Cardiac septum (tissue), 1 donor: ENCODE measurements at regions not wholly inside any gene's neighbourhood (a gene's known extent, or its start where the extent isn't known, plus 50 kb on each side); places are given as distances from the start of the nearest gene placed in this dataset.

ENCODE experiments used
- DNase-seq: peaks from one replicate; pipeline ENCODE4 v3.0.0-alpha.2; 2020; ENCODE audit warnings: low spot score
- intact Hi-C: fragments of 100-400 bp; cut with DNase I; formaldehyde crosslinking; loops from one replicate; pipeline ENCODE4 v1.14.0; 2022
- donor health status: DM: no; HTN: no; CAD: no.

GRCh38 chr7:156105337-156106106, 293.3 kb upstream of the SHH start:
- peak; percentile 67 for DNase-seq
- intact Hi-C loops, result no loop called here

- intact Hi-C loops, result no loop called here
- DNase-seq, result peak; percentile 35
Observed at GRCh38 chr7:156104501-156105336, 292.5 kb upstream of the SHH start.

GRCh38 chr7:156102267-156102666, 290.0 kb upstream of the SHH start:
- intact Hi-C loops, result no loop called here
- DNase-seq, result no peak

- intact Hi-C loops, result no loop called here
- DNase-seq, result no peak
Observed at GRCh38 chr7:156101355-156101754, 289.1 kb upstream of the SHH start.

GRCh38 chr7:156100086-156100485, 287.8 kb upstream of the SHH start:
- intact Hi-C loops, result no loop called here
- DNase-seq, result no peak

- no peak for DNase-seq
- intact Hi-C loops, result no loop called here
Observed at GRCh38 chr7:156099085-156099484, 286.8 kb upstream of the SHH start.

- no peak for DNase-seq
- intact Hi-C loops, result no loop called here
Observed at GRCh38 chr7:156096771-156097538, 284.7 kb upstream of the SHH start.

- intact Hi-C loops, result no loop called here
- no peak for DNase-seq
Observed at GRCh38 chr7:156095908-156096539, 283.8 kb upstream of the SHH start.

GRCh38 chr7:156094350-156095146, 282.3 kb upstream of the SHH start:
- no peak for DNase-seq
- intact Hi-C loops, result no loop called here

- intact Hi-C loops, result no loop called here
- no peak for DNase-seq
Observed at GRCh38 chr7:156092307-156092706, 280.0 kb upstream of the SHH start.

- intact Hi-C loops, result no loop called here
- no peak for DNase-seq
Observed at GRCh38 chr7:156091519-156092080, 279.3 kb upstream of the SHH start.

GRCh38 chr7:156090988-156091387, 278.7 kb upstream of the SHH start:
- intact Hi-C loops, result no loop called here
- no peak for DNase-seq

- peak; percentile 47 for DNase-seq
- intact Hi-C loops, result no loop called here
Observed at GRCh38 chr7:156089222-156089621, 277.0 kb upstream of the SHH start.

- intact Hi-C loops, result no loop called here
- DNase-seq, result peak; percentile 41
Observed at GRCh38 chr7:156088115-156088514, 275.9 kb upstream of the SHH start.

GRCh38 chr7:156082048-156083040, 270.1 kb upstream of the SHH start:
- DNase-seq, result no peak
- intact Hi-C loops, result no loop called here

GRCh38 chr7:156080596-156080995, 268.3 kb upstream of the SHH start:
- no peak for DNase-seq
- intact Hi-C loops, result no loop called here

- intact Hi-C loops, result no loop called here
- DNase-seq, result no peak
Observed at GRCh38 chr7:156080046-156080445, 267.8 kb upstream of the SHH start.

GRCh38 chr7:156079156-156079555, 266.9 kb upstream of the SHH start:
- intact Hi-C loops, result no loop called here
- DNase-seq, result no peak
